ENCODE measurements at regions not wholly inside any gene's neighbourhood (a gene's known extent, or its start where the extent isn't known, plus 50 kb on each side); places are given as distances from the start of the nearest gene placed in this dataset.

DNA sequence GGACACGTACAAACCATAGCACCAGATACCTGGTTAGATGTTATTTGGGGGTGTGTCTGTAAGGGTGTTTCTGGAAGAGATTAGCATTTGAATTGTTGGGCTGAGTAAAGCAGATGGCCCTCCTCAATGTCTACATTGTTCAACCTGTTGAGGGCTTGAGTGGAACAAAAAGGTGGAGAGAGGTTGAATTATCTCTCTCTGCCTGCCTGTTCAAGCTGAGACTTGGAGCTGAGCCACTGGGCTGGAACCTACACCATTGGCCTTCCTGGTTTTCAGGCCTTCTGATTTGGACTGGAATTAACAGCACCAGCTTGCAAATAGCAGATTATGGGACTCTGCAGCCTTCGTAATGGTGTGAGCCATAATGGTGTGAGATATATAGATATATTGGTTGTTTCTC, 71.3 kb upstream of the CORO2B start:
- 92% methylated on average over 2 of the region's 2 CpGs for WGBS (ENCODE audit: missing lambda C conversion rate)
- TF ChIP-seq, protein P1, sequence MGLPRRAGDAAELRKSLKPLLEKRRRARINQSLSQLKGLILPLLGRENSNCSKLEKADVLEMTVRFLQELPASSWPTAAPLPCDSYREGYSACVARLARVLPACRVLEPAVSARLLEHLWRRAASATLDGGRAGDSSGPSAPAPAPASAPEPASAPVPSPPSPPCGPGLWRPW (IDR thresholded peaks at IDR 0.05) = no peak
- TF ChIP-seq NPAS2 (CRISPR knock-in tag; IDR thresholded peaks at IDR 0.05; ENCODE audit: borderline replicate concordance) (no peak), PHF8 (IDR thresholded peaks at IDR 0.05; ENCODE audit: borderline replicate concordance, low read depth) (no peak), KDM5A (IDR thresholded peaks at IDR 0.05) (no peak), HOXB13 (CRISPR knock-in tag; IDR thresholded peaks at IDR 0.05; ENCODE audit: low read depth) (no peak), ZNF302 (CRISPR knock-in tag; IDR thresholded peaks at IDR 0.05) (no peak), RARB (CRISPR knock-in tag; IDR thresholded peaks at IDR 0.05) (no peak), MAFK (IDR thresholded peaks at IDR 0.05; ENCODE audit: partially characterized antibody) (no peak), POLR2AphosphoS2 (conservative IDR thresholded peaks at IDR 0.05; ENCODE audit: low read length) (no peak), HOXB5 (CRISPR knock-in tag; IDR thresholded peaks at IDR 0.05) (no peak), EHF (CRISPR knock-in tag; IDR thresholded peaks at IDR 0.05) (no peak), RAD21 (conservative IDR thresholded peaks at IDR 0.05 in 1 of 2, IDR thresholded peaks at IDR 0.05 in 1 of 2) (no peak)
- TF ChIP-seq, protein P2, sequence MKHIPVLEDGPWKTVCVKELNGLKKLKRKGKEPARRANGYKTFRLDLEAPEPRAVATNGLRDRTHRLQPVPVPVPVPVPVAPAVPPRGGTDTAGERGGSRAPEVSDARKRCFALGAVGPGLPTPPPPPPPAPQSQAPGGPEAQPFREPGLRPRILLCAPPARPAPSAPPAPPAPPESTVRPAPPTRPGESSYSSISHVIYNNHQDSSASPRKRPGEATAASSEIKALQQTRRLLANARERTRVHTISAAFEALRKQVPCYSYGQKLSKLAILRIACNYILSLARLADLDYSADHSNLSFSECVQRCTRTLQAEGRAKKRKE (CRISPR knock-in tag; IDR thresholded peaks at IDR 0.05; ENCODE audit: low read depth) = no peak
- Histone ChIP-seq H3K4me1 (no peaks in the 10 kb centered on the region), H3K27ac (no peak overlapping the region), H3K4me3 (no peak overlapping the region), H3K4me2 (no peak overlapping the region), H3K9me3 (no peaks in the 10 kb centered on the region)
- POLR2A ChIA-PET = no interaction called here
- no peak for FAIRE-seq
- CTCF ChIA-PET = interaction anchor here (1.4 to 1.7 kb wide), 2 partner anchors 8 to 43 kb away, joined by 3 to 6 read pairs; no protein-coding TSS in a partner anchor
- ATAC-seq = no peak
- DNase-seq (ENCODE audit: low read depth in 1 of 2, low spot score in 1 of 2) = no peak

DNA sequence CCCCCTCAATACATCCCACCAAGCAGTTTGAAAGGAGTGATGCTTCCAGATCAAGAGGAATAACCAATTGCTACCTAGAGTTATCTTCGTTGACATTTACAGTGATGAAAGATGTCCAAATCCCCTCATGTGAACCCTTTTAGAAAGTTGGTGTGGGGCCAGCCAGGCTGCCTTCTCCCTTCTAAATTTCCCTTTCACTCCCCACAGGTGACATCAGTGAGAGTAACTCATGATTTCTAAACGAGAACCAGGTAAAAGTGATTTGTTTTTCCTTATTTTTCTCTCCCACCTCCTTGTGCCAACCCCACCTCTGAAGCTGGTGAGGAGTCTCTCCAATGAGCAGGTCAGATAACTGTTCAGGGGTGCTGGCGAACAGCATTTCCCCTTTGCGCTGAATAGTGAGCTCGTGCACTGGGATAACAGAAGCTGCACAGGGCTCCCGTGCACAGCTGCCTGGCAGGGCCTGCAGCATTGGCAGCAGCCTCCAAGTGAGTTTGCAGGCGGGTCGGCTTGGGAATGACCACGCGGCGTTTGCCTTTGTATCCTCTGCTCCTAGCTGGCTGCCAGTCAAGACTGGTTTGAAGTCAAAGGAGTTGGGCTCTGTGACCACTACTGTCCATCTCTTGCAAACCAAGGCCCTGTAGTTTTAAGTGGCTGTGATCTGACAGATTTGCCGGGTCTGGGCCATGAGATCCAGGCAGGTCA, 70.2 kb upstream of the CORO2B start:
- ATAC-seq = no peak
- Histone ChIP-seq H3K4me2 (no peak overlapping the region), H3K4me1 (no peaks in the 10 kb centered on the region), H3K4me3 (no peak overlapping the region), H3K27ac (no peak overlapping the region), H3K9me3 (peaks cover 4% of the 10 kb centered on the region; the same call in 1 of the 3 replicates)
- no peak for TF ChIP-seq RARB (CRISPR knock-in tag; IDR thresholded peaks at IDR 0.05)
- TF ChIP-seq, protein P3, sequence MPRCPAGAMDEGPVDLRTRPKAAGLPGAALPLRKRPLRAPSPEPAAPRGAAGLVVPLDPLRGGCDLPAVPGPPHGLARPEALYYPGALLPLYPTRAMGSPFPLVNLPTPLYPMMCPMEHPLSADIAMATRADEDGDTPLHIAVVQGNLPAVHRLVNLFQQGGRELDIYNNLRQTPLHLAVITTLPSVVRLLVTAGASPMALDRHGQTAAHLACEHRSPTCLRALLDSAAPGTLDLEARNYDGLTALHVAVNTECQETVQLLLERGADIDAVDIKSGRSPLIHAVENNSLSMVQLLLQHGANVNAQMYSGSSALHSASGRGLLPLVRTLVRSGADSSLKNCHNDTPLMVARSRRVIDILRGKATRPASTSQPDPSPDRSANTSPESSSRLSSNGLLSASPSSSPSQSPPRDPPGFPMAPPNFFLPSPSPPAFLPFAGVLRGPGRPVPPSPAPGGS (IDR thresholded peaks at IDR 0.05) = no peak
- TF ChIP-seq ESRRA (IDR thresholded peaks at IDR 0.05; ENCODE audit: borderline replicate concordance, low read length) = no peak
- TF ChIP-seq TFCP2L1 (CRISPR knock-in tag; IDR thresholded peaks at IDR 0.05) = no peak
- TF ChIP-seq ZFP36 (IDR thresholded peaks at IDR 0.05; ENCODE audit: borderline replicate concordance, partially characterized antibody) = no peak
- ChIA-PET POLR2A (no interaction called here), CTCF (interaction anchor here (1.5 kb wide), 1 partner anchor 10 kb away, joined by 5 read pairs; no protein-coding TSS in a partner anchor)
- no peak for FAIRE-seq
- no peak for DNase-seq (ENCODE audit: low read depth in 1 of 2, low spot score in 1 of 2)
- WGBS (ENCODE audit: missing lambda C conversion rate) = 75% methylated on average over 12 of the region's 12 CpGs

DNA sequence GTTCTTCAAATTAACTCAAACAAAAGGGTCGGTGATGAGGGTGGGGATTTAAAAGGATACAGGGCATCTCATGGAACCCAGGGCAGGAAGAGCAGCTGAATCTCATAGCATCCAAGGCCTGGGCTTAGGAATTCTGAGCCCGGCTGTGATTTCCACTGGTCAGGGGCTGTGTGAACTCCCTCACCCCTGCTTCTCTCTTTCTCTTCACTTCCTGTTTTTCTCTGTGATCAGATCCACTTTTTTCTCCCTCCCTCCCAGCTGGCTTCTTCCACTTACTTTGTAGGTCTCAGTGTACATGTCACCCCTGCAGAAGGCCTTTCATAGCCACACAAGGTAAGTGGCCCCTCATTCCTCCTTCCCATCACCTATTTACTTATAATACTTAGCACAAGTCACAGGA, 68.2 kb upstream of the CORO2B start:
- no peak overlapping the region for H3K27ac ChIP-seq
- TF ChIP-seq EHF (CRISPR knock-in tag; IDR thresholded peaks at IDR 0.05) (no peak), EHMT2 (IDR thresholded peaks at IDR 0.05; ENCODE audit: low read depth) (no peak), KDM5A (IDR thresholded peaks at IDR 0.05) (no peak)
- peaks cover 10% of the 10 kb centered on the region; the same call in 1 of the 3 replicates for H3K9me3 ChIP-seq
- FAIRE-seq = no peak
- CTCF ChIA-PET = interaction anchor here (0.9 to 1.6 kb wide), 2 partner anchors 10 kb away, joined by 3 to 5 read pairs; no protein-coding TSS in a partner anchor
- H3K4me1 ChIP-seq = no peaks in the 10 kb centered on the region
- H3K4me3 ChIP-seq = no peak overlapping the region
- POLR2A ChIA-PET = no interaction called here
- no peak for DNase-seq (ENCODE audit: low read depth in 1 of 2, low spot score in 1 of 2)
- no peak for ATAC-seq
- no peak overlapping the region for H3K4me2 ChIP-seq
- WGBS (ENCODE audit: missing lambda C conversion rate) = 64% methylated on average over 2 of the region's 2 CpGs
